SK-N-SH (cell line): ENCODE measurements at regions not wholly inside any gene's neighbourhood (a gene's known extent, or its start where the extent isn't known, plus 50 kb on each side); places are given as distances from the start of the nearest gene placed in this dataset.

ENCODE experiments used
- CTCF ChIA-PET: fragments of 300-600, 350-600 bp; formaldehyde crosslinking; extraction: SDS; loops from one replicate; lab custom pipeline; 2021; lab: Yijun Ruan, JAX
- POLR2A ChIA-PET: fragments of 350-600 bp; sonication (Branson Sonifier 250); formaldehyde crosslinking; extraction: SDS; loops from one replicate; lab custom pipeline; 2020; ENCODE audit warnings: antibody characterized with exemption, inconsistent platforms; lab: Yijun Ruan, JAX
- DNase-seq: peaks from one replicate; pipeline ENCODE4 v3.0.0; 2012
- H2AFZ ChIP-seq: fragments of 200-600 bp; sonication (generic); 2 replicates; pipeline ENCODE4 v1.8.1; 2016; ENCODE audit warnings: antibody characterized with exemption, mild to moderate bottlenecking, low read depth
- H3F3A ChIP-seq: fragments of 200-600 bp; sonication (generic); replicated peaks from 2 replicates; pipeline ENCODE3; 2016; ENCODE audit warnings: antibody characterized with exemption, mild to moderate bottlenecking; ENCODE audit not compliant: insufficient read depth
- H3K27ac ChIP-seq, 2 experiments: fragments of 200-500 bp in 1 of 2; fragments of 200-600 bp in 1 of 2; sonication (Bioruptor generic) in 1 of 2; sonication (generic), shearing (Covaris generic) in 1 of 2; 2 replicates each; pipeline versions ENCODE4 v1.5.1 to v1.6.1; 2014 to 2016; ENCODE audit warnings: low read depth in 2 of 2, inconsistent platforms in 1 of 2, low read length in 1 of 2, mild to moderate bottlenecking in 1 of 2, mixed read lengths in 1 of 2
- H3K27me3 ChIP-seq: fragments of 200-600 bp; sonication (generic), shearing (Covaris generic); 2 replicates; pipeline ENCODE4 v1.6.1; 2016; ENCODE audit warnings: mixed run types; ENCODE audit not compliant: insufficient read depth
- H3K36me3 ChIP-seq, 2 experiments: fragments of 200-500 bp in 1 of 2; fragments of 200-600 bp in 1 of 2; sonication (Bioruptor generic) in 1 of 2; sonication (generic) in 1 of 2; replicated peaks in 1 of 2; 2 replicates each; pipeline versions ENCODE3 to v1.5.1; 2014 to 2016; ENCODE audit warnings: low read length in 1 of 2, mild to moderate bottlenecking in 1 of 2; ENCODE audit not compliant: insufficient read depth in 2 of 2, control insufficient read depth in 1 of 2
- H3K4me1 ChIP-seq, 2 experiments: fragments of 200-500 bp in 1 of 2; fragments of 200-600 bp in 1 of 2; sonication (Bioruptor generic) in 1 of 2; sonication (generic), shearing (Covaris generic) in 1 of 2; 2 replicates each; pipeline versions ENCODE4 v1.5.1 to v1.6.1; 2014 to 2016; ENCODE audit warnings: low read depth in 1 of 2, low read length in 1 of 2, mixed run types in 1 of 2; ENCODE audit not compliant: insufficient read depth in 2 of 2, control insufficient read depth in 1 of 2
- H3K4me2 ChIP-seq: fragments of 200-600 bp; sonication (generic), shearing (Covaris generic); 2 replicates; pipeline ENCODE4 v1.6.1; 2017; ENCODE audit warnings: mixed run types
- H3K4me3 ChIP-seq, 2 experiments: fragments of 200-500 bp in 1 of 2; fragments of 200-600 bp in 1 of 2; sonication (Bioruptor generic) in 1 of 2; sonication (generic), shearing (Covaris generic) in 1 of 2; 2 replicates each; pipeline versions ENCODE4 v1.5.1 to v1.8.1; 2014 to 2016; ENCODE audit warnings: low read depth in 2 of 2, inconsistent platforms in 1 of 2, low read length in 1 of 2, mild to moderate bottlenecking in 1 of 2, mixed read lengths in 1 of 2, moderate library complexity in 1 of 2
- H3K79me2 ChIP-seq: fragments of 200-600 bp; sonication (generic); 2 replicates; pipeline ENCODE4 v1.8.1; 2017; ENCODE audit warnings: mild to moderate bottlenecking; ENCODE audit not compliant: insufficient read depth
- H3K9ac ChIP-seq: fragments of 200-600 bp; sonication (generic); 2 replicates; pipeline ENCODE4 v1.6.1; 2017; ENCODE audit warnings: mixed run types
- H3K9me2 ChIP-seq: fragments of 200-600 bp; sonication (generic); 2 replicates; pipeline ENCODE4 v1.6.1; 2017; ENCODE audit warnings: mixed run types
- H3K9me3 ChIP-seq: fragments of 200-600 bp; sonication (generic); 2 replicates; pipeline ENCODE4 v1.6.1; 2017; ENCODE audit warnings: mixed run types, mild to moderate bottlenecking, moderate library complexity
- H4K20me1 ChIP-seq: fragments of 200-600 bp; sonication (generic); 2 replicates; pipeline ENCODE4 v1.6.1; 2017; ENCODE audit warnings: mild to moderate bottlenecking, mixed run types; ENCODE audit not compliant: insufficient read depth
- IRF3 ChIP-seq: fragments of 150-350 bp; IDR thresholded peaks from 2 replicates; pipeline ENCODE4 v1.6.1; 2016; ENCODE audit warnings: mild to moderate bottlenecking, low read depth, low read length
- JUND ChIP-seq: IDR thresholded peaks from 2 replicates; pipeline ENCODE4 v1.4.0; 2012
- RFX5 ChIP-seq: IDR thresholded peaks from 2 replicates; pipeline ENCODE4 v1.6.1; 2012; ENCODE audit warnings: mild to moderate bottlenecking, improper control_type of control experiment, low read length
- RXRA ChIP-seq: IDR thresholded peaks from 2 replicates; pipeline ENCODE4 v1.4.0; 2012; ENCODE audit warnings: low read depth, mild to moderate bottlenecking, borderline replicate concordance
- ZBTB33 ChIP-seq: IDR thresholded peaks from 2 replicates; pipeline ENCODE4 v1.4.0; 2012; ENCODE audit warnings: low read depth, borderline replicate concordance
- WGBS: methylation state at CpG from one replicate; pipeline ENCODE4 v1.1.6; 2017; ENCODE audit warnings: low lambda C conversion rate; 5-methylcytosine and 5-hydroxymethylcytosine counted together

DNA sequence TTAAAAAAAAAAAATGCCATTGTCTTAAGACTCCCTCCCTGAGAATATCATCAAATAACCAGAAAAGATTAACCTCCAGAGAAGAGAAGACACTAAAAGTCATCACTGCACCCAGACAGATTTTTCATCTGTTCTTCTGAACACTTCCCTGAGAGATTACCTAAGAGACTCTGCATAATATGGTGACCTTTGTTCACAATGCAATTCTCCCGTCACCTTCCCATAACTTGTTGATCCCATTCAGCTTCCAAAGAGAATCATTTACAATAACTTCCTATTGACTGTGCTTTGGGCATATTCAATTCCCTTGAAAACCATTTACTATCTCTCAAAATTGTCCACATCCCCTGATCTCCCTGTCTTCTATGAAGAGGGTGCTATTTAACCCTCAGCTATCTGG lies 85.1 kb upstream of the SMAD1 start (continued):
- TF ChIP-seq RXRA, result no peak
- no peak for TF ChIP-seq ZBTB33

GRCh38 chr4:145390571-145390970 lies 91.1 kb upstream of the SMAD1 start:
- CTCF ChIA-PET, result no interaction called here
- no peaks in the 10 kb centered on the region for H4K20me1 ChIP-seq
- no peaks in the 10 kb centered on the region for H3K9me2 ChIP-seq
- WGBS, result 61% methylated on average over 3 of the region's 3 CpGs
- H3K9ac ChIP-seq, result no peak overlapping the region
- POLR2A ChIA-PET, result no interaction called here
- H3K9me3 ChIP-seq, result no peaks in the 10 kb centered on the region
- no peak overlapping the region for H3K27ac ChIP-seq
- H3K4me3 ChIP-seq, result no peak overlapping the region
- H3K36me3 ChIP-seq, result no peaks in the 10 kb centered on the region
- no peak overlapping the region for H2AFZ ChIP-seq
- H3K79me2 ChIP-seq, result no peaks in the 10 kb centered on the region
- H3K4me2 ChIP-seq, result no peak overlapping the region
- TF ChIP-seq ZBTB33, result no peak
- no peak for TF ChIP-seq RFX5
- no peak for TF ChIP-seq JUND
- TF ChIP-seq, all 33 proteins: peak for 0
- no peaks in the 10 kb centered on the region for H3K4me1 ChIP-seq
- no peaks in the 10 kb centered on the region for H3F3A ChIP-seq
- H3K27me3 ChIP-seq, result no peaks in the 10 kb centered on the region
- no peak for DNase-seq

GRCh38 chr4:145389550-145389949 lies 92.1 kb upstream of the SMAD1 start:
- Histone ChIP-seq H3K4me2 (no peak overlapping the region), H3K4me1 (no peaks in the 10 kb centered on the region), H3K4me3 (no peak overlapping the region), H3K79me2 (no peaks in the 10 kb centered on the region), H3K9me3 (no peaks in the 10 kb centered on the region), H4K20me1 (no peaks in the 10 kb centered on the region), H2AFZ (no peak overlapping the region), H3K9ac (no peak overlapping the region), H3F3A (no peaks in the 10 kb centered on the region), H3K36me3 (no peaks in the 10 kb centered on the region), H3K9me2 (no peaks in the 10 kb centered on the region), H3K27me3 (no peaks in the 10 kb centered on the region), H3K27ac (no peak overlapping the region)
- no peak for DNase-seq
- ChIA-PET CTCF (no interaction called here), POLR2A (no interaction called here)
- TF ChIP-seq JUND (no peak), RFX5 (no peak), ZBTB33 (no peak), IRF3 (no peak)
- WGBS, result 57% methylated on average over 4 of the region's 4 CpGs
